NCI-H510A (cell line): ENCODE measurements at regions not wholly inside any gene's neighbourhood (a gene's known extent, or its start where the extent isn't known, plus 50 kb on each side); places are given as distances from the start of the nearest gene placed in this dataset.
A peak's percentile ranks its signal among the peaks of the same experiment; 100 is the strongest.

ENCODE experiments used
- DNase-seq: peaks from one replicate; lab custom pipeline; 2025; lab: John Stamatoyannopoulos, UW

DNA sequence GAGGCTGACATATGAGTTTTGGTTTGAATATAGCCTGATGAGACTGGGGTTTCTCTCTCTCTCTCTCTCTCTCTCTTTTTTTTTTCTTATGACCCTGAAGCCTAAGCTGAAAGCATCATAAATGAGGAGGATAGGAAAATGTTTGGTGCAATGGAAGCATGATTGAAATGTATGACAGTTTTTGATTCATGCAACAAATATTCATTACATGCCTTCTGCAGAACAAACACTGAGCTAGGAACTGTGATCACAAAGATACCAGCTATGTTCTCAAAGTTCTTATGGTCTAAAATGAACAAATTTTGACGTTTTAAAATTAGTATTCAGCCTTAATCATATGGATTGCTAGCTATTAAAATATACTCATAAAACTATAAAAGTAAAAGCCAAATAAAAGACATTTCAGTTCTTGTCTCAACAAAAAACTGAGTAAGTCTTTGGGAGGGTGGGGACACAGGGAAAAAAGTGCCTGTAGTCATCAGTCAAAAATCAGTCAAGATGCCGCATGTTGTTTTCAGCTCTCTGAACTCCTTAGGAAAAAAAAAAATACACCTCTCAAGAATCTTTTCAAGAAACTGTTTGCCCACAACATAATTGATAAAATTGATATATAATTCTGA lies 57.2 kb downstream of the NKX6-1 start:
- DNase-seq: no peak

DNA sequence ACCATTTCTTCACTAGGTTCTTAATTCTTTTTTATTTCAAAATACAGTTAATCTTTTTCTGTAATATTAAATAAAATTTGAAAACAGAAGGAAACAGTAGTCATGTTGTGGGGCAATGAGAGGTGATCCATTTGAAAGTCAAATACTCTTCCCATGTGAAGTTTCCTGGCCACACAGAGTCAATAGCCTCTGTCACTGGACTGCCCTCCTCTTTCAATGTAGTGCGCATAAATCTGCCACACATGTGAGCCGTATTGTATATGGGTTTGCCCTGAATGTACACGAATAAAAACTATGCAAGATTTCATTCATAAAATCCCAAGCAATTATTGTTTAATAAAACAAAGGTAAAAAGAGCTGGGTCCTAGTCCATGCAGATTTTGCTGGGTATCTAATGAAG lies 59.1 kb downstream of the NKX6-1 start:
- DNase-seq: no peak

DNA sequence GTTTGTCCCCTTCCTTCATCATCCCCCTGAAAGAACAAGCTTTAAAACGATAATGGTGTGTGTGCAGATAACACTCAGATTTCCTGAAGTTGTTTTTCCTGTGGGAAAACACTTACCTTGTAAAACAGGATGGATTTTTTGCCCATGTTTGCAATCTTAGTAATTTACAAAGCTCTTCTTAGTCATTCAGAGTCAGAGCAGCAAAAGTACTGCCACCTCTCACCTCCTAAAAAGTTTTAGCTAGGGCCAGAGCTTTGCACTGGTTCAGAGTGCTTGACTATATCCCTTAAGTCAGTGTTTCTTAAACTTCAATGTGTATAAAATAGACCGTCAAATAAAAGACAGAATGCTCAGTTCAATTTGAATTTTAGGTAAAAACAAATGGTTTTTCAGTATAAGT lies 62.3 kb downstream of the NKX6-1 start:
- DNase-seq: no peak

DNA sequence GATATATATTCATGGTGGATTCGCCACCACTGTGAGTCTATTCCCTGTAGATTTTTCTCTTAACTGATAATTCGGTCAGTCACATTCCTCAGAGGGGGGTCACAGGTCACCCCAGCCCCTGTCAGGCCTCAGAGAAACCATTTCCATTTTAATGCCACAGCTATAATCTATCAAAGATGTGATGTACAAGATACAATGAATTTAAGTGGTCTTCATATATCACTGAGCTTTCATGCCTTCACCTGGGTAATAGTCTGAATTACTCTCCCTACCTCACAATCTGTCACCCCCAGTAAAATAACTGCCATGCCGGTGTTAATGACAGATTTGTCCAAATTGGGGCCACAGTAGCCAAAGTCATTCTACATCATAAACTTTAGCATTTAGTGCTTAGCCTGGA lies 64.7 kb downstream of the NKX6-1 start:
- DNase-seq: no peak

DNA sequence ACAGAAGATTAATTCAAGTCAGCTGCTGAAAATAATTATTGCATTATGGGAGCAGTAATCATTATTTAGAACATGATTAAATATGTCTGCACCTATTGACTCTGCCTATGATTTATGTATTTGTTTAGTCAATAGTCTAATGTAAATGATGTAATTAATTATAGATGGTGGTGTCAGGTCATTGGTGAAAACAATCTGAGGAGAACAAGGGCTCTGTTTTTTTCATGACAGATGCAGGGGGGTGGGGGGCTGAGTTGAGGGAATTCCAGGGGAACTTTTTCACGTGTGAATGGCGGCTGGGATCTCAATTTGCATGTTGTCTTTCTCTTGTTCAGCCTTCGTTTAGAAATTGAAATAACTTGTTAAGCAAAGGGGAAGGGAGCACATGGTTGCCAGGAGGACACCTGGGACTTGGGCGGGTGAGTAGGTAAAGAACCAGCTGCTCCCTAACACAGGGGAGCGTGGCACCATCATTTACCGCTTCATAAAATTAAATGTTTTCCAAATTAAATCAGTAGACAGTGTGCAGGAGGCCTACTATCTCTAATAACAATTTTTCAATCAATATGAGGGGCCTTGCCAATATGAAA lies 65.4 kb downstream of the NKX6-1 start:
- no peak for DNase-seq

DNA sequence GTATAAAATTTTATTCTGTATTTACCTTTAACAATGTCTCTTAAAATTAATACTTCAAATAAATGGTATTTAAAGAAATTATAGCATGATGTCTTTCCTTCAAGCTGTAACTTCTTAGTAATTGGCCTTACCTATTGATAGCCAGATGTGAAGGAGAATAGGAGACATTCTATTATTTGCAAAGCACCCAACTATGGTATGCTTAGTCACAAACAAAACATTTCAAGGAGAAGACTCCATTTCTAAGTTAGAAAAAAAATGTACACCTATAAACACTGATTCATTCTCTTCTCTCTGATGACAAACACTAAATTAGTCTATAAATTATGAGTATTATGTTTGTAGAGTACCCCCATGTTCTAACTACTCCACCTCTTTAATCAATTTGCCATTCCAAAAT lies 66.4 kb downstream of the NKX6-1 start:
- no peak for DNase-seq

DNA sequence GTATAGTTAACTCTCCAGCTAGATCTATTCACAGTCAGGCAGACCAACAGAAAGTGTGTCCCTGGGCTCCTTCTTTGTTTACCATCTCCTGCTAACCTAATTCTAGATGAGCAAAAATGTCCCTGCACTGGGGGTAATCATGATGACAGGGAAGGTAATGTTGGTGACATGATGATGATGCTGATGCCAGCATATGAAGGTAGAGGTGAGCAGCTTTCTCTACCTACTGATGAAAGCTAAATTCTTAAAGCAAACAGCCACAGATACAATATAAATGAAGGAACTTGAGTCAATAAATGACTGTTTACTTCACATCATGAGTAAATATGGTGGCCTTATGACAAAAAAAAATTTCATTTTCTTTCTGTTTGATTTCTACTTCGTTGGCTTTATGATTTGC lies 78.5 kb downstream of the NKX6-1 start:
- DNase-seq: no peak

DNA sequence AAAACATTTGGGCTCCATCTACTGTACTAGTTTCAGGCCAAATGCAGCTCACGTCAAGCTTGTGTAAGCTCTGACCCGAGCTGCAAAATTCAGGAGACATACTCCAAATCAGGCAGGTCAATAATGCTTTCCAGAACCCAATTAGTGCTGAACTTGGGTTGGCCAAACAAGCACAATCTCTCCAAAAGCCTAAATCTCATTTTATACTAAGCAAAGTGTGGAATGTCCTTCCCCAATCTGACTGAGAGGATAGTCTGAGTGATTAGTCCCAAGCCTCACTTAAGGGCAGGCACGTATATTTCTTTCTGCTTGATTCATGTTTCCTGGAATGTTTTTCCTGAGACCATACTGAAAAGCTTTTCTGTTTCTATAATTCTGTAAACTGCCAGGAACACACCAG lies 79.9 kb downstream of the NKX6-1 start:
- no peak for DNase-seq

DNA sequence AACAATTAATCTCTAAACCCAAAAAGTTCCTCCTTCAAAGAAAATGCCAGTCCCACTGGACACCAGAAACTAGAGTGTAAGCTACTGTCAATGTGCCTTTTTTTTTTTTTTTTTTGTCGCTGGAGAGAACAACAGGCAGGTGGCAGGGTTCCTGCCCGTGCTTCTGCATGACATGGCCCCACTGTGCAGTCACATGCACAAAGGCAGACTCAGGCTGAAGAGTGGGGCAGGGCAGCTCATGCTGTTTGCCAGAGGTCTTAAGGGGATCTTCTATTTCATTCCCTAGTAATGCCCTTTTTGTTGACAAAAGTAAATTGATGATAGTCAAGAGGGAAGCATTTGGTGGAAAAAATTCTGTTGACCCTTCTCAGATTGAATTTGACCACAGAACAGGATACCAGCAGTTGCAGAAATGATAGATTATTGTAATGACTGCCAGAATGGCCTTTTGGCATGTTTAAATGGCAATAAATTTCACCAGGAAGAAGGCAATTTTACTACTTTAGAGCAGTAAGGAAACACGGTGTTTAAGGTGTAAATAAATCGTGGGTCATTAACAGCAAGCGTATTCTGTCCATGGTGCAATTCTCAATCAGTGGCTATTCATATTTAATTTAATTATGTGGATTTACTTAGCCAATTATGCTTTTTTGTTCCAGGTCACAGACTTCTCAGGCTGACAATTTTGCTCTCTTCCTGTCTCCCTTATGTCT lies 80.9 kb downstream of the NKX6-1 start:
- DNase-seq: peak; percentile 11

DNA sequence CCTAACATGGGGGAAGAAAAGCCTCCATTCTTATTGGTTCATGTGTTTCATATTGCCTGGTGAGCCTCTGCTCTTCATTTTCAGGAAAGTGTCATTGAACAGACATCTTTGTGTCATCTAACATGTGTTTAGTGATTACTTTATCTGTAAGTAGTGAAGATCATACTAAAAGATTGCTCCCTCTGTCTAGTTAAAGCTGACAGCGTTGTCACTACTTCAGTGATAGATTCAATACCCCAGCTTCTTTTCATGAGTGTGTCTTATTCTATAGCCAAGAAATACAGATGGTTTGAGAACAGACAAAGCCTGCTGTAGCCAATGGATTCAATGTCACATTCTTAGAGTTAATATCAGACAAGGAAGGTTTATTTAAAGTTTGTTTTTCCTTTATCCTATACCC lies 85.1 kb downstream of the NKX6-1 start:
- no peak for DNase-seq

DNA sequence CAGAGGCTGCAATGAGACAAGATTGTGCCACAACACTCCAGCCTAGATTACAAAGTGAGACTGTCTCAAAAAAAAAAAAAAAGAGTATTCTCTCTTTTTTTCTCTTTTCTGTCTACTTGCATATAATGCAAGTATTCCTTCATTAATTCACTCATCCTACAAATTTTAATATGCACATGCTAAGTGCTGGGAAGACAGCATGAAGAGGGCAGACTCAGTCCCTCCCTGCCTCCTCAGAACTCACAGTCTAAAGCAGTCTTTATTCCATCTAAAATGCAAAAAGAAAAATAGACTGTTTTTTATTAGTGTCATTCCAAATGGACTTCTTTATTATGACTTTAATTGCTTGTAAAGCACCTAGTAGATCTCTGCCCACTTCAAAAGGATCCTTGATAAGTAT lies 85.6 kb downstream of the NKX6-1 start:
- DNase-seq: no peak

DNA sequence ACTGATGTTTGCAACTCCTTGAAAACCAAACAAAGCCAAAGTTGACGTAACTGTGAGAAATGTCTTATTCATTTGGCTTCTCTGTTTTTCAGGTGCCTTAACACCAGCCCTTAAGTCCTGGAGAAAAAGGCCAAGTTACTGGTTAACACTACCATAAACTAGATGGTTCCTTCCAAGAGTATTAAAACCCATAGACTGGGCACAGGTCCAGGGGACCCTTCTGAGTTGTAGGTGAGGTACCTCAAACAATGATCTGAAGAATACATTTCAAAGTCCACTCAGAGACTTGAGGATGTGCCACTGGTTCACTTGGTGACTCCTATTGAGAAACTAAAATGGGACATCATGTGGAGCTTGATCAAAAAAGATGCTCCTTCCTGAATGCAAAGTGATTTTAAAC lies 87.0 kb downstream of the NKX6-1 start:
- no peak for DNase-seq

DNA sequence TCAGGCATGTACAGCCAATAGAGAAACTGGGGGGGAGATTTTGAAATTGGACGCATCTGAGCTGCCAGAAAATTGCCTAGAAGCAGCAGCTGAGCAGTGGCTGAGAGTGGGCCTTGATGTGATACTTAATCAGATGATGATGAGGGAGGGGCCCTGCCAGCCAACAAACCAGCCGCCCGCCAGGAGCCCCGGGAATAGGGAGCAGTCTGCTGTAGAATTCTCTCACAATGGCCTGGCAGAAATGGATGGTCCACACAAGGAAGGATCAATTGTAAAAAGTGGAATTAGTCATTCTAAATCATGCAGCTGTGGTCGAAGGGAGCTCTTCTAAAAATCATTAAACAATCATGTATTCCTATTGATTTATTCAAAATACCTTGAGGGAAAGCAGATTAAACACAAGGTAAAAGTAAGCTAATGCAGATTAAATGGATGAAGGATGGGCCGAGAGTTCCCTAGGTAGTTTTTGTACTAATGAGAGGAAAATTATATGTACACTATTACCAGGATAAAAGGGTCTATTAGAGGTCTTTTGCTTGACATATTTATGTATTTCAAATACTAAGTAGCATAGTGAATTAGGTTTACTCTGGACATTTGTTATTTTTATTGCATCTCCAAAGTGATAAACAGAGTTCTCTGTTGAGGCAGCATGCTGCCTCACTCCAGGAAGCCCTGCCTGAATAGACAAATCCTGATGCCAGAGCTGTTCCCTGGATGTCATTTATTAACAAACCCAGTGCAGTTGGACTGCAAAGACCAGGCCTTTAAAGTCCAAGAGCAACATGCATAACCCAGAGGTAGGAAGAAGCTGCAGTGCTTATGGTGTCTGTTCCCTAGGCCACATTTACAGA lies 91.3 kb downstream of the NKX6-1 start:
- no peak for DNase-seq

DNA sequence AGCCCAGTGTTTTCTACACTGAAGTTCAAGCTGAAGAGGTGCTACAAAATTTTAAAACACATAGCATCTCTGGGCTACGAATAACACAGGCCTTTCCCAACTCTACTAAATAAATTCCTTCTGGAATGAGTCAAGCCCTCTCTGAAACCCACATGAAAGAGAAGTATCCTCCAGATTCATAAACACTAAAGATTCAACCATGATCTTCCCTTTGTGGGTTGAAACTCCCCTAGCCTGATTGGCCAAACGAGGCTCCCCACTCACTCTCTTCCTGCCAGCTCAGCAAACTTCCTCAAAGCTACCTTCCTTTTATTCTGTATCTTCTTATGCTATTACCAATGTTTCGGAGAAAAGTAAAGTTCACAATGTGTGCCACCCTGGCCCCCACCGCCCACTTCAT lies 95.4 kb downstream of the NKX6-1 start:
- DNase-seq: no peak

DNA sequence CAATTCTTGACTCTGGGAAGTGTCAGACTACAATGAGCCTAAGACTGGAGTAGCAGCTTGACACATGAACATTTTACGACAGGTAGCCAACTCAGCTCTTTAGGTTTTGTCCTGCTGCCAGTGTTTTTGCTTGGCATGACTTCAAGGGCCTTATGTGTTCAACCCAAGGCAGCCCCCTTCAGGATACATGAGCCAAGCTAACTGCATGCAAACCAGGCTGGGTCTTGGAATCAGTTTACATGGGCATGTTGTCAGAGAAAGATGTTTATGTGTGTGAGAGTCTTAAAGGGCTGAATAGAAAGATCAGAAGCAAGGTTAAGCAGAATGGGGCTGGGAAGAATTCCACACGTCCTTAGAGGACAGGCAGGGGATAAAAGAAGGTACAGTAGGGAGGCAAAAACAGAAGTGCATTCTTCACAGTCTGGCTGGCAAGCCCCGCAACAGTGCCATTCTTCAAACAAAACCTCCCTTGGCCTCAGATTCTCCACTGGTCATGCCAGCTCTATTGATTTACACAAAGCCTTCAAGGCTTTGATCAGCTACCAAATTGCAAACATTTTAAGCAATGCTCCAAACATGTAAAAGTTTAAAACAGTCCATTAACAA lies 97.3 kb downstream of the NKX6-1 start:
- no peak for DNase-seq

DNA sequence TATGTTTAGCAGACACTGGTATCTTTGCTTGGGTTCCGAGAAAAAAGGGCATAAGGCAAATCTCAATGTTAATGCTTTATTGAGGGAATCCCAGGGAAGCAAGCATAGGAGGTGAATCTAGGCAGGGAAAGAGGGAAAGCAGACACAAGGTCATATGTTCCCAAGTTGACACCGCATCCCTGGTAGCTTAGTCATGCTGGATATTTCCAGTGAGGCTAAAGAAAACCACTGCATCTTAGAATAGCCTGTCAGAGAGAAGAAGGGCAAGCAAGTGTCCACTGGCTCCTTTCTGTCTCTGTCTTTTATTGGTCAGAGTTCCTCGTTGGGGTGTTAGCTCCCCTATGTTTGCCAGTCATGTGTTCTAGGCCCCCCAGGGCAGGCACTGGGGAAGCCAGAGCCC lies 104.7 kb downstream of the NKX6-1 start:
- no peak for DNase-seq

DNA sequence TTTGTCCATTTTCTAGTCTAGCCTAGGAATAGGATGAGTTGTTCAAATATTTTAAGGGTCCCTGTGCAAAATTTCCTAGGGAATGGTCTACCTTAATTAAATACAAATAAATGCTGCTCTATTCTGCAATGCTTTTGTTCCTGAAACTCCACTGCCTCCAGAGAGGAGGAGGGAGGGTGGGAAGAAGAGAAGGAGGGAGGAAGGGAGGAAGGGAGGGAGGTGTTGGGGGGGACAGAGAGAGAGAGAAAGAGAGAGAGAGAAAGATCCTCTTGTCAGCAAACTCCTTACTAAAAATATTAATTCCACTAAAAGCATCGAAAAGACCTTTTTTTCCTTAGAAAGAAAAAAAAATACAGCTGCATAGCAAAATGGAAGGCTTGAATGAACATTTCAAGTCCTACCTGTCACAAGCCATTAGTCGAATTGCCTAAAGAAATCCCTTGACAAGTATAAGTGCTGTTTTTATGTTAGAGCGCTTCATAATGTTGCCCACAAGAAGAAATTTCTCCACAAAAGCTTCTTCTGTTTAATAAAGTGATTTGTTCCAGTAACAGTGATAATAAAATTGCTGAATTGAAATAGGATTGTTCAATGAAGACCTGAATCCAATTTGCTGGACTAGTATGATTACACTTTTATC lies 106.0 kb downstream of the NKX6-1 start:
- no peak for DNase-seq

DNA sequence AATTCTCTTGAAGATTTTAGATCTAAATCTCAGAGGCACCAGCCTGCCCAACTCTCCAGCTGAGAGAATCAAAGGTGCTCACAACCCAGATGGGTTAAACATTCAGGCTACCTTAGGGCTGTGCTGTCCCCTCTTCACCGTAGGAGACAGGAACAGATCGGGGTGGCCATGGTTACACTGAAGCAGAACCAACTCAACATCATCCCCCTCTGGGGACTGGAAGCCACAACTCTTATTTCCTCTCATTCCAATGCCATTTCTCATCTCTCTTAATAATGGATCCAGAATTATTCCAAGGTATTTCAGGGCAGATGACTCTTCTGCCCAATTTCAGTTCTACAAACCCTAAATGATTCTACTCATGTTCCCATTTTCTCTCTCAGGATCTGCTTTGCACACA lies 109.7 kb downstream of the NKX6-1 start:
- no peak for DNase-seq

DNA sequence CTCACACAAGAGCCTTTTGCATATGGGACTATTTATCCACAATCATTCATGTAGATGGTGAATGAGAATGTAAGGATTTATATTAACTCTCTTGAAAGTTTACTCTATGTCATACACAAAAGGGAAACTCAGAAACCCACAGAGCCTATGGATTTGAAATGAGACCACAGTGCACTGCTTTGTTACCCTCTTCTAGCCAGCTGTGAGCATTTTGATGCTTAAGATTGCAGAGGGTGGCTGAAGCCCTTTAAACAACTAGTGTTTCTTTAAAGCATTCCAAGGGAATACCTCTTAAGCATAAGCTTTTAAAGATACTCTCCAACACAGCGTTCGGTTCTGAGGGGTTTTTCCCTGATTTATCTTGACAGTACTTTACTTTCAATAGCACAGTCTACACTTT lies 113.9 kb downstream of the NKX6-1 start:
- DNase-seq: no peak

DNA sequence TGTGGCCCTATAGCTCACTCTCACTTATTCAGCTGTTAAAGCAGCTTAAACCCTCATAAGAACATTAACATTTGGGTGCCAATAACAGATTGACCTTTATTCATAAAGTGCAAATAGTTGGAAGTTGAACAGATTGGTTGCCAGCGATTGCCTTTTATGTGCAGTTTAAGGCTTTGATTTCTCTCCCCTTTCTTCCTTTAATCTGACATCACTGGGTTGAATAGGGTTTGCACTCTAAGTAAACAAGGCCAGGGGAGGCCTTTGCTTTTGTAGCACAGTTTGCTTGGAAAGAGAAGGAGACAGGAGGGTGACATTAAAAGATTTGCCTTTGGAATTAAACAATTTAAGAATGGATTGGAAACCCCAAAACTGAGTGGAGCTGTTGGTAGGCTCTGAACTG lies 114.3 kb downstream of the NKX6-1 start:
- DNase-seq: no peak

DNA sequence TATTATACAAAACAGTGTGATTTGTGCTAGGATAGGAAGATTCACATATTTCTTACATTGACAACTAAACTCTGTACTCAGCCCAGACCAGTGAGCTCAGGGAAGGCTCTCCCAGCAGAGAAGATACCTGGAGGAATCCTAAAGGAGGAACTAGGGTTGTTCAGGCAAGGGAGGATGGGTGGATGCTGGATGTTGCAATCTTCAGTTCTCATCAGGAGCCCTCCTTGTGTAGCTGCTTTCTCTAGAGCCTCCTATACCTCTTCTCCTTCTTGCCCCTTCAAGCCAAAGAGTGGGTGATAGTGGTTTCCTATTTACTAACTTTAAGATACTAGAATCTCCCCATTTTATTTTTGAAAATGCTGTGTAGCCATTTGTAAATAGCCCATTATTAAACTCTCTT lies 117.3 kb downstream of the NKX6-1 start:
- DNase-seq: no peak
